GM21619 (cell line): ENCODE measurements at regions not wholly inside any gene's neighbourhood (a gene's known extent, or its start where the extent isn't known, plus 50 kb on each side); places are given as distances from the start of the nearest gene placed in this dataset.

ENCODE experiments used
- ATAC-seq: cut with Tn5 transposase; IDR thresholded peaks from one replicate; pipeline ENCODE4 v1.9.1; 2021; ENCODE audit not compliant: unreplicated experiment

DNA sequence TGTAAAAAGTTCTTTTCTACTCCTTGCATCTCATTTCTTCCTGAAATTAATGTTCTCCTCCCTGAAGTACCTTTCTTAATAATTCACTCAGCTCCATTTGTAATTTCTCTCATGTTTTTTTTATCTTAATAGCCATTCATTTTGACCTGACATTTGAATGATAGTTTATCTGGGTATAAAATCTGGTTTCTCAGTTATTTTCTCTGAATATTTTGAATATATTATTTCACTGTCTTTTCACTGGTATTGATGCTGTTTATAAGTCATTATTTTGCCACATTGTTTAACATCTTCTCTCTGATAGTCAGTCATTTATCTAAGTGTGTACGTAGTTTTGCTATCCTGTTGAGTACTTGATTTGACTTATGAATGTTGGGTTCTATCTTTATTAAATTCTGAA, 68.8 kb upstream of the ARHGAP18 start:
- no peak for ATAC-seq

DNA sequence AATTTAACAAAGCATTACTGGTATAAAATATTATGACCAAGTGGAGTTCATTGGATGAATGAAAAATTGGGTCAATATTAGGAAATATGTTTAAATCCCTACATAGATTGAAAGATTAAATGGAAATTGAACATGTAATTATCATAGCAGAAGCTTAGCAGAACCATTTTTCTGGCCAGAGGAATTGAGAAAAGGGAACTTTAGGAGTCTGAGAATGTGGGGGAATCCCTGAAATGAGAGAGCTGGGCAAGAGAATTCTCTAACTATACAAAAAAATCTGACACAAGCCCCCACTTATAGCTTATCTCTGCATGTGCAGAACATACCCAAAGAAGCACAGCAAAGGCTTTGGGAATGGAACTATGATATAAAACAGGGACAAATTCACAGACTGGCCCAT, 67.4 kb upstream of the ARHGAP18 start:
- ATAC-seq: no peak

DNA sequence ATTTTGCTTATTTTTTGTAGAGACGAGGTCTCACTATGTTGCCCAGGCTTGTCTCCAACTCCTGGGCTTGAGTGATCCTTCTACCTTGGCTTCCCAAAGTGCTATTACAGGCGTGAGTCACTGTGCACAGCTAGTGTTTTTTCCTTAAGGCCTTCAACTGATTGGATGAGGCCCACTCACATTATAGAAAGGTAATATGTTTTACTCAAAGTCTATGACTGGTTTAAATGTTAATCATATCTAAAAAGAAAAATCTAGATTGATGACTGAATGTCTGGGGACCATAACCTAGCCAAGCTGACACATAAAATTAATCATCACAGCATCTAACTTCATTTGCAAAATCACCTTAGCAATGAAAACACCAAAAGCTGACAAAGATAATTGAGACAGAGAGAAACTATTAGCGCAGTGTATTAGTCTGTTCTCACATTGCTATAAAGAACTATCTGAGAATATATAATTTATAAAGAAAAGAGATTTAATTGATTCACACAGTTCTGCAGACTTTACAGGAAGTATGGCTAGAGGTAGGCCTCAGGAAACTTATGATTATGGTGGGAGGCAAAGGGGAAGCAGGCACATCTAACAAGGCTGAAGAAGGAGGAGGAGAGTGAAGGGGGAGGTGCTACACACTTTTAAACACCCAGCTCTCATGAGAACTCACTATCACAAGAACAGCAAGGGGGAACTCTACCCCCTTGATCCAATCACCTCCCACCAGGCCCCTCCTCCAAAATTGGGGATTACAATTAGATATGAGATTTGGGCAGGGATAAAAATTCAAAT, 66.8 kb upstream of the ARHGAP18 start:
- no peak for ATAC-seq

DNA sequence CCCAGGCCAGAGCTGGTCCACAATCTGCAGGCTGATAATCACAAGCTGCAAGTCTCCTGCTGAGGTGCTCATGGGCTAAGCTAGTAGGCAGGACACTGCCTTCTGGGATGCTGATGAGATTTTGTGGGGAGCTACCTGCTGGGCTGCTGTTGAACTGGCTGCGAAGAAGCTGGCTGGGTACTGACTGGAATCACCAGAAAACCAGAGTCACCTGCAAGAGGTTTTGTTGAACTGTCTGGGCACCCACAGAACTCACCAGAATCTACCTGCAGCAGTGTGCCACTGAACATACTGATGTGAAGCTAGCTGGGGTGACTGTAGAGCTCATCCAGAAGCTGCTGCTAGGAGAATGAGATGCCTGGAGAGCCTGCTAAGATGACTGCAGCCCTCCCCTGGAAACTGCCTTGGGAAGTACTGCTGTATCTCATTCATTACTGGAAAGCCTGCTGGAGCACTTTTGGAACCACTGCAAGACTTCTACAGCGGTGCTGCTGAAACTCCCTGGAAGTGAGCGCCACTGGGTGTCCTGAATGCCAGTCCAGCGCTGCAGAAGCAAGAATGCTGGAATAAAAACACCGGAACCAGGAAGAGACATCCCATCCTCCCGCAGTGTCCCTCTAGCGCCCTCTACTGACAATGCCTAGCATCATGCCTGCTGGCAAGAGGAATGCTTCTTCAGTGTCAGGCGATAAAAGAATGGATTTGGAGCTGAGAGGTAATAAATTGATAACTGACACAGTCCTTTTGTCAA, 64.9 kb upstream of the ARHGAP18 start:
- peak; percentile 69 for ATAC-seq

DNA sequence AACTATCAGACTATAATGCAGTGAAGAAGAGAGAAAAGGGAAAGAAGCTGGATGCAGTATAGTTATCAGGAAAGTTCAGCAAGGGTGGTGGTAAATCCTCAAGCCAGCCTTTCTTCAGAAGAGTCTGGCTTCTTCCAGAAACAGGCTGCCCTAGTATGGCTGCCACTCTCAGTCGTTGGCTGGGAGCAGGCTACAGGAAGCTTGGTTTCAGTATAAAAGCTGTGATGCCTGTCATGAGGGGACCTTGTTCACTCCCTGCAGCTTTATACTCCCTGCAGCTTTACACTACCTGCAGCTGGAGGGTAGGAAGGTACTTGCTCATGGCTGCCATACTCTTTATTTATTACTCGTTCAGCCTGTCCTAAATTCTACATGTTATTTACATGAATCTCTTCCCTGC, 63.3 kb upstream of the ARHGAP18 start:
- ATAC-seq: no peak

DNA sequence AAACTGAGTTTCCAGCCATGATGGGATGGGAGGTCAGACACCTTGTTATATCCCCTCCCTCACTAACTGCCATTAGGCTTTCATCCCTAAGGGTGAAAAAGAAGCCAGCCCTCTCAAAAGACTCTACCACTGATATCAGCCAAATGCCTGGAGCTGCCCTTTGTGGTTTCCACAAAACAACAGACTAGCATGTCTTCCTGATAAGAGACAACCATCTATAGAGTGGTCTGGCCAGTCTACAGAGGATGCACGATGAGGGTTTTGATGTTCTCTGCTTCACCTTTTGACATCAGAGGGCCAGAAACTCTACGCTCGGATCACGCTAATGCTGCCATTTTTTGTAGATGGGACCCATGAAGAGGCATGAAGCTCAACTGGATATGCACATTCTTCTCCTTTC, 61.7 kb upstream of the ARHGAP18 start:
- ATAC-seq: no peak

DNA sequence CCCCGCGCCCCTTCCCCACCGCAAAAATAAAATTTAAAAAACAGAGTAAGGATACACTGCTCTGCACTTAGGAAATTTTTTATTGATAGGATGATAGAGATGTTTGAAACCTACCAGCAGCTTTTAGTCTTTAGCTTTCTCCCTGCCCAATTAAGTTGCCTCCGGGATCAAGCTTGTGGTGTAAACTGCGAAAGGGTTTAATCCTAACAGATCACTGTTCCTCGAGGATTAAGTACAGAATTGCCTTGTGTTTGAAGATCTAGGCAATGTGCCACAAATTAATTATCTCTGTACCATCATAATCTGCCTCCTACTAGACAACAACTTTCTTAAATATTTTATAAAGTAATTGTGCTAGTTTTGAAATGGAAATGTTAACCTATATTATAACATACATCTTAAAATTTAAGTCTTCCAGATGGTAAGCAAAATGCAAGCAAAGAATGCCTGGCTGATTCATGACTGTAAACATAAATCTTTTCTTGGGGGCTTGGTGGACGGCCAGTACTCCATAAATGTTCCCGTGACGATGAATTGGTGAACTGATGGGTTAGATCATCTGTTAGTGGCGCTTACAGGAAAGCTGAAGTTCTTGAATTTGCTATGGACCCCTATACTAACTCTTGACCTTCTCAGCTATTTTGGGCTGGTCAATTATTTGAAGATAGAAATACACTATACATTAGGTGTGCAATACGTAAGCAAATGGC, 58.0 kb upstream of the ARHGAP18 start:
- no peak for ATAC-seq

DNA sequence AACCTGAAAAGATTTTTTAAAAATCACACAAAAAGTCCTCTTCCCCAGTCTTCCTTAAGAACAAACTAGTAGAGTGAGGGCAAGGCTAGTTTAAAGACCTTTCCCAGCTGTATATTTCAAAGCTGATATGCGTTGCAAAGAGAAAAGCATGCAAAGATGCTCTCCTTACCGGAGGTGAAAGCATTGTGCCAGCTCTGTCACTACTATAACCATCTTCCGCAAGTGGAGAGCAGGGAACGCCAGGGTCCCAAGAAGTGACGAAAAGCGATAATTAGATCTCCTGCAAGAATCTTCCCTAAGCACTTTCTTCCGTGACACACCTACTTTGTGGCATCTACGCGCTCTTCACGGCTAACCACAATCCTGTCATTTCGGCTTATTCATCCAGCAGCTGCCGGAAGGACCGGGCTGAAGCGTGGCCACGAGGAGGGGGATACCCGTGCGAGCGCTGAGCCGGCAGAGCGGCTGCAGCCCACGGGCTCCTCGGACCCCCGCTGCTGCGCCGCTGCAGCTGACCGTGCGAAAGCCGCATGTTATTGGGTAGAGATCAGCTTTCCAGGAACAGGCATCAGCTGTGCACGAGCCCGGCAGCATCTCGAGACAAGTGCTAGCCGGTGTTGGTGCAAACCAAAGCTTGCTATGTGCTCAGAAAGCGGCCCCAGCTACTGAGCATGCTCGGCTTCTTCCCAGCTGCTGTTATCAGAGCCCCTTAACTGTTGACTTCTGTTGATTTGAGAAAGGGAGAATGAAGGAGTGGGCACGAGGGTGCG, 57.2 kb upstream of the ARHGAP18 start:
- peak; percentile 90 for ATAC-seq

DNA sequence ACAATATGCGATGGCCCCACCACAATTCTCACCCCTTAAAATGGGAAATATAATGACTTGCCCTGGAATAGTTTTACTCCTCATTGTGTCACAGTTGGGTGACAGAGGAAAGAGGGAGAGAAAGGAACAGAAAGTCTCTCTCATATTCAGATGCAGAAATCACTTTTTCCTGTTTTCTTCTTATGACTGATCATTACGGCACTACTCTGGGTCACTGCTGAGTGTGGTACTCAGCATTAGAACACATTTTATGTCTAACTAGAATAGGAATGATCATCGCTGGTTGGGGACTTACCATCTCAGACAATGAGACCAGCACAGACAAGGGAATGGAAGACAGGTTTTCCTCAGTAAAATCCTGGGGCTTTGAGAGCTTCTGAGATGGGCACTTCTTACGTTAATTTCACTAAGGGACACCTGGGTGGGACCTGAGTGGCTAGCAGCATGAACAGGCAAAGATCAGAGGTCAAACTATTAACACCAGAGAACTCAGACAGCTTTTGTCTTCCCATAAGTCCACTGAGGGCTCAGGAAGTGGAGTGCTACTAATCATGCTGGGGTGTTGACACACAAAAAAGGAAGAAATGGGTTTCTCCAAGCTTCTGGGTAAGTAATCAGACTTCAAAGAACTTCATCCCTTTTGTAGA, 54.9 kb upstream of the ARHGAP18 start:
- ATAC-seq: no peak

DNA sequence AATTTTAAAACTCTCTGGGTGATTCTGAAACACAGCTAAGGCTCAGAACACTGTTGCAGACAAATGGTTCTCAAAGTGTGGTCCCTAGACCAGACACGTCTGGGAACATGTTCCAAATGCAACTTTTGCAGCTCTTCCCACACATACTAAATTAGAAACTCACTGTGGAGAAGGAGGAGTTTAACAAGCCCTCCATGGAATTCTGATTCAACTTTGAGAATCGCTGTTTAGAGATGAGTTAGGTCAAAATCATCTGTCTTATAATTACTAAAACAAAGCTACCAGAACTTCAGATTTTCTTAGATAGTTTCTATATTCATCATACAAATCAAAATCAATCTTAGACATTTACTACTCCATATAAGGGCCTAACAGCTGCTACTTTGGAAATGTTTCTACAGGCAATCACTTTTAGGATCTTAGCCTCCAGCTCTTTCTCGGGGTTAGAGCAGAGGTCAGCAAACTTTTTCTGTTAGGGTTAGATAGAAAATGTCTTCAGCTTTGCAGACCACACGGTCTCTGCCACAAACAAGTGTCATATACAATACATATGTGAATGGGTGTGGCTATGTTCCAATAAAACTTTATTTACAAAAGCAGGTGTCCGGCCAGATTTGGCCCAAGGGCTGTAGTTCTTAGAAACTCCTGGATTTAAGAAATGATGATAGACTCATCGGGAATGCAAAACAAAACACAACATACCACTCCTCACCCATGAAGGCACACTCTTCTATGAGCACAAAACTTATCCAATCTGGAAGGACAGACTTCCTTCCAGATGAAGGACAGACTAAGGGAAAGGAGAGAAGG, 50.0 kb upstream of the ARHGAP18 start:
- no peak for ATAC-seq
